ENCODE measurements at regions not wholly inside any gene's neighbourhood (a gene's known extent, or its start where the extent isn't known, plus 50 kb on each side); places are given as distances from the start of the nearest gene placed in this dataset.
"Not testable (repeated sequence)": the region's sequence is repeated elsewhere in the genome, so short reads cannot be mapped to it uniquely, and the experiment has no call there.

DNA sequence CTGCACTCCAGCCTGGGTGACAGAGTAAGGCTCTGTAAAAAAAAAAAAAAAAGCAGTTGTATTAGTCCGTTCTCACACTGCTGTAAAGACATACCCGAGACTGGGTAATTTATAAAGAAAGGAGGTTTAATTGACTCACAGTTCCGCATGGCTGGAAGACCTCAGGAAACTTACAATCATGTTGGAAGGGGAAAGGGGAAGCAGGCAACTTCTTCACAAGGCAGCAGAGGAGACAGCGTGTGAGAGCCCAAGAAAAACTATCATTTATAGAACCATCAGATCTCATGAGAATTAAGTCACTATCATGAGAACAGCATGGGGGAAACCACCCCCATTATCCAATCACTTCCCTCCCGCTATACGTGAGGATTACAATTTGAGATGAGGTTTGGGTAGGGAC lies 151.7 kb upstream of the NR5A2 start:
- Histone ChIP-seq H3K27ac (no peak overlapping the region), H3K4me3 (no peak overlapping the region), H3K4me1 (no peaks in the 10 kb centered on the region), H3K9me3 (replicated peaks) (no peaks in the 10 kb centered on the region), H3K27me3 (no peaks in the 10 kb centered on the region), H3K36me3 (no peaks in the 10 kb centered on the region)
- no peak for DNase-seq

DNA sequence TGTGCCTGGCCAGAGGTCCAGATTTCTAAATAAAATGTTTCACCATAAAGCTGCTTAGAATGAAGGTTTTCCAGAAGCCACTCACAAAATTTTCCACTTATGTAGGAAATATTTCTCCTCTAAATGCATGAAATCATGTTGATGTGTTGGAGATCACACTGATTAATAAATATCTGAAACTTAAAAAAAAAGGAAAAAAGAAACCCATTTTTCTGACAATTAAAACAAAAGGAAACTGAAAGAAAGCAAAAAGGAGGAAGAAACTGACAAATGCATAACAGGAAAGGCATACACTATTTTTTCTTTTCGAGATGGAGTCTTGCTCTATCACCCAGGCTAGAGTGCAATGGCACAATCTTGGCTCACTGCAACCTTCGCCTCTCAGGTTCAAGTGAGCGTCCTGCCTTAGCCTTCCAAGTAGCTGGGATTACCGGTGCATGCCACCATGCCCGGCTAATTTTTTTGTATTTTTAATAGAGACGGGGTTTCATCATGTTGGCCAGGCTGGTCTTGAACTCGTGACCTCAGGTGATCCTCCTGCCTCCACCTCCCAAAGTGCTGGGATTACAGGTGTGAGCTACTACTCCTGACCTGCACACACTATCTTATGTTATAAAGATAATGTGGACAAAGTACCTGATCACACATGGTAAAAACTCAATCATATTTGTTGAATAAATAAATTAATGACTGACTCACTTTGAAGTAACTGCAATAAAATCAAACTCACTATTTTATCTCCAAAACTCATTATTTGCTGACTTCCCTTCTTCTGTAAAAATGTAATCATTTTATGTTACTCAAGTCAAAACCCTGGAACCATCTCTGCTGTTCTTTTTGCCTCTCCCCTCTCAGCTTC lies 149.8 kb upstream of the NR5A2 start:
- Histone ChIP-seq H3K36me3 (no peaks in the 10 kb centered on the region), H3K4me1 (no peaks in the 10 kb centered on the region), H3K4me3 (no peak overlapping the region), H3K9me3 (replicated peaks) (no peaks in the 10 kb centered on the region), H3K27me3 (no peaks in the 10 kb centered on the region), H3K27ac (no peak overlapping the region)
- no peak for DNase-seq

DNA sequence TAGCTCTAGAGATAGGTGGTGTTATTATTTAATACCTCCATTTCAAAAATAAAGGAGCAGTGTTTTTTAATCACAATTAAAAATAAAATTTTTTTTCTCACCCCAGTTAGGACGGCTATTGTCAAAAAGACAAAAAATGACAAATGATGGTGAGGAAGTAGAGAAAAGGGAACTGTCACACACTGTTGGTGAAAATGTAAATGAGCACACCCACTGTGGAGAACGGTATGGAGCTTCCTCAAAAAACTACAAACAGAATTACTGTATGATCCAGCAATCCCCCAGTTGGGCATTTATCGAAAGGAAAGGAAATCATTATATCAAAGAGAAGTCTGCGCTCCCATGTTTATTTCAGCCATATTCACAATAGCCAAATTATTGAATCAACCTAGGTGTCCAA lies 148.7 kb upstream of the NR5A2 start:
- H3K4me3 ChIP-seq = no peak overlapping the region
- no peaks in the 10 kb centered on the region for H3K27me3 ChIP-seq
- H3K36me3 ChIP-seq = no peaks in the 10 kb centered on the region
- no peak for DNase-seq
- H3K27ac ChIP-seq = no peak overlapping the region
- H3K9me3 ChIP-seq (replicated peaks) = no peaks in the 10 kb centered on the region
- no peaks in the 10 kb centered on the region for H3K4me1 ChIP-seq

DNA sequence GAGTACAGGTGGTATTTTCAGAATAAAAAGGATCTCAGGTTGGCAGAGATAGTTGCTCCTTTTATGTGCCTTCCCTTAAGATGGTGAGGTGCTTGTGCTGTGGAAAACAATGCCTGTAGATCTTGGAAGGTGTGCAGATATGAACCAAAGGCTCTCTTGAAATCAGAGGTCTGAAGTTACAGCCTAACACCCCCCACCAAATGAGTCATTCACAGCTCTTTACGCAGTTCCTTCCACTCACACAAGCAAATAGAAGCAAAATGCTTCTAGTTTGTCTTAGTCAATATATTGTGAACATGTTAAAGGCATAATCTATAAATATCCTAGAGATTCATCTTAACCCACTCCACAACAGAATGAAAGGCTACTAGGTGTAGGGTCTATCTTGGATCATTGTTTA lies 128.9 kb upstream of the NR5A2 start:
- Histone ChIP-seq H3K27me3 (no peaks in the 10 kb centered on the region), H3K4me1 (no peaks in the 10 kb centered on the region), H3K36me3 (no peaks in the 10 kb centered on the region), H3K27ac (no peak overlapping the region), H3K9me3 (replicated peaks) (no peaks in the 10 kb centered on the region), H3K4me3 (no peak overlapping the region)
- no peak for DNase-seq

DNA sequence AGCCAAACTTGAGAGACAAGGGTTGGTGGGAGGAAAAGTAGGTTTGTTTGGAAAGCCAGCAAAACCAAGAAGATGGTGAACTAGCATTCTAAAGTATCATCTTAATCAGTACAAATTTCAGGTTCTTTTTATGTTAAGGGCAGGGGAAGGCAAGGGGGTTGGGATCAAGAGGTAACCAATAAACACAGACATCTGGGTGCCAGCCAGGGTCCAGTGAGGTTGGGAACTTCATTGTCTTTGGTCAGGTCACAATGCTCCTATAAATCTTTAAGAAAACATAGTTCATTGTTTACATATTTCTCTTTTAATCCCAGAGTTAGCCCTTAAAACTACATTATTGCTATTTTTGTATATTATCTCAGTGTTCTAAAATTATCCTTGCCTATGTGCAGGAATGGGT lies 126.2 kb upstream of the NR5A2 start:
- no peaks in the 10 kb centered on the region for H3K27me3 ChIP-seq
- H3K27ac ChIP-seq = no peak overlapping the region
- no peaks in the 10 kb centered on the region for H3K4me1 ChIP-seq
- H3K9me3 ChIP-seq (replicated peaks) = no peaks in the 10 kb centered on the region
- no peak overlapping the region for H3K4me3 ChIP-seq
- no peak for DNase-seq
- H3K36me3 ChIP-seq = no peaks in the 10 kb centered on the region

DNA sequence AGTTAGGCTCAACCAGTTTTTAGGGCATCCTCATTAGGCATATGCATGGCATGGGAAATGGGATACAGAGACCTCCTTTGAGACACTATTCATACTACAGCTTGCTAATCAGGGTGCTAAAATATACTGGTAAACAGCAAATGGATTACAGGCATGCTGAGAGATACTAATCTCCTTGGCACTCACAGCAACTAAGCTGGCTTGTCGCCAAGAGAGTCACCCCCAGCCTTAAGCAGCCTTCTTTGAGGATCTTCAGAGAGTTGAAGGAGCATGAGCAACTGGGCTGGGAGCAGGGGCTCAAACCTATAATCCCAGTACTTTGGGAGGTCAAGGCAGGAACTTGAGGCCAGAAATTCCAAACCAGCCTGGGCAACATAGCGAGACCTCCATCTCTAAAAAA lies 120.1 kb upstream of the NR5A2 start:
- no peak for DNase-seq
- Histone ChIP-seq H3K27ac (no peak overlapping the region), H3K9me3 (replicated peaks) (no peaks in the 10 kb centered on the region), H3K4me1 (no peaks in the 10 kb centered on the region), H3K36me3 (no peaks in the 10 kb centered on the region), H3K4me3 (no peak overlapping the region), H3K27me3 (no peaks in the 10 kb centered on the region)

DNA sequence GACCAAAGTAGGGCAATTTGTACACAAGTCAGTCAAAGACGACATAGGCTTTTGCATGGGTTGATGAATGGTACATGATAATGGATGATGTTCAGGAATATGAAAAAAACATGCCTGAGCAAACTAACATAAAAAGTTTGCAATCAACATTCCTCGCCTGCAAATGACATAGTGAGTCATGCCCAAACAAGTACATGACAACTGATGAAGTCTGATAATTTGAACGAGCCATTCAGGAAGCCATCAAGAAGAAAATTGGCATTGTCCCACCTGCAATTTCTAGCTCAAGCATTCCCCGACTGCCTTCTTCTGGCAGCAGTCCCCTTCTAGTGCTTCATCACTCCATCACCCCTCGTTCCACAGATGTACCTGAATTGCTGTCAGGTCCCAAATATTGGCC lies 118.4 kb upstream of the NR5A2 start:
- DNase-seq = no peak
- no peaks in the 10 kb centered on the region for H3K4me1 ChIP-seq
- H3K4me3 ChIP-seq = no peak overlapping the region
- H3K27ac ChIP-seq = no peak overlapping the region
- no peaks in the 10 kb centered on the region for H3K9me3 ChIP-seq (replicated peaks)
- H3K27me3 ChIP-seq = no peaks in the 10 kb centered on the region
- no peaks in the 10 kb centered on the region for H3K36me3 ChIP-seq

DNA sequence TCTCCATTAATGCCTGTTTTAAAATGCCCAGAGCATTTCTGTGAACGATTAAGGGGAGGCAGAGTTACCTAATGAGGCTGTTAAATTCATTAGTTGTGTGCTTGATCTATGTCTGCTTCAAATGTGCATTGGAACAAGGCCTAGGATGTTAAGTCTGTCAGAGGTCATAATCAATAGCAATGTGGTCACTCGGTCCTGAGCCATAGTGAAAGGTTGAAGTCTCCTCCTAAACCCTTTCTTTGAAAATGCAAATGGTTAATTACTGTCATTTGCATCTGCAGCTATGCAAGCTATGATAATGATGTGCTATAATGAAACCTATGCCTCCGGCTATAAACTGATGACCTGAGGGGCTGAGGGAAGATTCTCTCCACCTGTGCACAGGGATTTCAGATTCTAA lies 114.2 kb upstream of the NR5A2 start:
- Histone ChIP-seq H3K36me3 (no peaks in the 10 kb centered on the region), H3K27ac (no peak overlapping the region), H3K27me3 (no peaks in the 10 kb centered on the region), H3K4me1 (no peaks in the 10 kb centered on the region), H3K4me3 (no peak overlapping the region), H3K9me3 (replicated peaks) (no peaks in the 10 kb centered on the region)
- DNase-seq = no peak

DNA sequence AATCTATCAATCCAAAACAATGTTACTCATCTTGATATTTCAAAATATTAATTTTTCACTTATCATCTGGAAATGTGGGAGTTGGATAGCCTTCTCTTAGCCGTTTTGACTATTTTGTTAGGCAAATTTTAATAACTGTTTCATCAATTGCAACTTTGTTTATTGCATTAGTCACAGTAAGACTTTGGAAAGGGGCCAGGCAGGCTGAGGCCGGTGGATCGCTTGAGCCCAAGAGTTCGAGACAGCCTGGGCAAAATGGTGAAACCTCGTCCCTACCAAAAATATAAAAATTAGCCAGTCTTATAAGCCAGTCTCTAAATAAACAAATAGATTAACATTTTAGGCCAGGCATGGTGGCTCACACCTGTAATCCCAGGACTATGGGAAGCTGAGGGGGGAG lies 113.0 kb upstream of the NR5A2 start:
- no peak for DNase-seq
- no peak overlapping the region for H3K27ac ChIP-seq
- no peaks in the 10 kb centered on the region for H3K36me3 ChIP-seq
- no peak overlapping the region for H3K4me3 ChIP-seq
- no peaks in the 10 kb centered on the region for H3K4me1 ChIP-seq
- H3K27me3 ChIP-seq = no peaks in the 10 kb centered on the region
- H3K9me3 ChIP-seq (replicated peaks) = no peaks in the 10 kb centered on the region

DNA sequence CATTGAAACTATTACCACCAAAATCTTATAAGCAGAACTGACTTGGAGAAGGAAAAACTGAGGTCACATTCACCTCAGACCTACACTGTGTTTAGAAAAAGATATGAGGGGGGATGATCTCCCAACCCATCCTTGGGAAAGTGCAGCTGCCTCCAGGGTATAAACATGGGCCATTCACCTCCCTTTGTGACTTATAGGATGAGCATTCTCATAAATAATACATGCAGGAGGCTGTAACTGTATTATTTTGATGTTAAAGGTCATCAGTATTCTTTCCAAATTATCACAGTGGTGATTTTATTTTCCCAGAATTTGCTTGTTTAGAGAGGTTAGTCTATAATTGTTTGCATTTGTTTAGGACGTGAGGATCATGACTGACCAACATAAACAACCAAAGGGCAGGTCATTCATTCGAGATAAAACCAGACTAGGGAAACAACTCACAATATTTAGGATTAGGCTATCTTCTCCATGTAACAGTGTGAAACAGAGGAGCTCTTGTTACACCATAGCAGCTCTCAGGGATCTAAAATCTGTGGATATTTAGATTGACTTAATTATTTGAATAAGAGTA lies 109.2 kb upstream of the NR5A2 start:
- no peaks in the 10 kb centered on the region for H3K27me3 ChIP-seq
- DNase-seq = no peak
- H3K27ac ChIP-seq = no peak overlapping the region
- no peaks in the 10 kb centered on the region for H3K9me3 ChIP-seq (replicated peaks)
- no peak overlapping the region for H3K4me3 ChIP-seq
- no peaks in the 10 kb centered on the region for H3K36me3 ChIP-seq
- H3K4me1 ChIP-seq = no peaks in the 10 kb centered on the region

DNA sequence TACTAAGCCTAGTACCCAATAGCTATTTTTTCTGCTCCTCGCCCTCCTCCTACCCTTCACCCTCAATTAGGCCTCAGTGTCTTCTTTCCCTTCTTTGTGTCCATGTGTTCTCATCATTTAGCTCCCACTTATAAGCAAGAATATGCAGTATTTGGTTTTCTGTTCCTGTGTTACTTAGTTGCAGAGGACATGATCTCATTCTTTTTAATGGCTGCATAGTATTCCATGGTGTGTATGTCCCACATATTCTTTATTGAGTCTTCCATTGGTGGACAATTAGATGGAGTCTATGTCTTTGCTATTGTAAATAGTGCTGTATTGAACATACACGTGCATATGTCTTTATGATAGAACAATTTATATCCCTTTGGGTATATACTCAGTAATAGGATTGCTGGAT lies 106.9 kb upstream of the NR5A2 start:
- no peaks in the 10 kb centered on the region for H3K27me3 ChIP-seq
- no peak for DNase-seq

DNA sequence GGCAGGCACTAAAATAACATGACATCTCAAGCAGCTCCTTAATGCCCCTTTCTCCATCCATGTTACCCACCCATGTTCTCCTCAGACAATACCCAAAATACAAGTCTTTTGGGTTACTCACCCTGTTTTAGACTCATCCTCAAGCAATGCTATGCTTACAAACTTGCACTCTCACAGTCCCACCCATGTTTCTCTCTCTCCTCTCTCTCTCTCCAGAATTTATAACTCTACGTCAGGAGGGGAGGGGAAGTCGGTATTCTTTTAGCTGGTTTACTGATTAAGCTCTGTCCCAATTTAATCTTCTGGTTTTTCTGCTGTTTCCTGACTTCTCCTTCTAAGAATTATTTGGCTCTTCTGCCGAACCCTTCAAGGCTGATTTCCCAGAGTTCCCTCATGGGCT lies 98.0 kb upstream of the NR5A2 start:
- Histone ChIP-seq H3K9me3 (replicated peaks) (no peaks in the 10 kb centered on the region), H3K27ac (no peak overlapping the region), H3K4me1 (no peaks in the 10 kb centered on the region), H3K36me3 (no peaks in the 10 kb centered on the region), H3K4me3 (no peak overlapping the region), H3K27me3 (no peaks in the 10 kb centered on the region)
- no peak for DNase-seq

More for the DNA sequence above, 106.9 kb upstream of the NR5A2 start:
- Histone ChIP-seq H3K4me1 (no peaks in the 10 kb centered on the region), H3K4me3 (no peak overlapping the region), H3K36me3 (no peaks in the 10 kb centered on the region), H3K9me3 (replicated peaks) (no peaks in the 10 kb centered on the region), H3K27ac (no peak overlapping the region)

DNA sequence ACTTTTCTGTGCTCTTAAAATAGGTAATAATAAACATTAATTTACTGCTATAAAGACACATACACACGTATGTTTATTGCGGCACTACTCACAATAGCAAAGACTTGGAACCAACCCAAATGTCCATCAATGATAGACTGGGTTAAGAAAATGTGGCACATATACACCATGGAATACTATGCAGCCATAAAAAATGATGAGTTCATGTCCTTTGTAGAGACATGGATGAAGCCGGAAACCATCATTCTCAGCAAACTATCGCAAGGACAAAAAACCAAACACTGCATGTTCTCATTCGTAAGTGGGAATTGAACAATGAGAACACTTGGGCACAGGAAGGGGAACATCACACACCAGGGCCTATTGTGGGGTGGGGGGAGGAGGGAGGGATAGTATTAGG lies 97.4 kb upstream of the NR5A2 start:
- H3K4me3 ChIP-seq; H3K27me3 ChIP-seq; H3K9me3 ChIP-seq (replicated peaks); H3K4me1 ChIP-seq; H3K27ac ChIP-seq; H3K36me3 ChIP-seq; DNase-seq: not testable (repeated sequence)

DNA sequence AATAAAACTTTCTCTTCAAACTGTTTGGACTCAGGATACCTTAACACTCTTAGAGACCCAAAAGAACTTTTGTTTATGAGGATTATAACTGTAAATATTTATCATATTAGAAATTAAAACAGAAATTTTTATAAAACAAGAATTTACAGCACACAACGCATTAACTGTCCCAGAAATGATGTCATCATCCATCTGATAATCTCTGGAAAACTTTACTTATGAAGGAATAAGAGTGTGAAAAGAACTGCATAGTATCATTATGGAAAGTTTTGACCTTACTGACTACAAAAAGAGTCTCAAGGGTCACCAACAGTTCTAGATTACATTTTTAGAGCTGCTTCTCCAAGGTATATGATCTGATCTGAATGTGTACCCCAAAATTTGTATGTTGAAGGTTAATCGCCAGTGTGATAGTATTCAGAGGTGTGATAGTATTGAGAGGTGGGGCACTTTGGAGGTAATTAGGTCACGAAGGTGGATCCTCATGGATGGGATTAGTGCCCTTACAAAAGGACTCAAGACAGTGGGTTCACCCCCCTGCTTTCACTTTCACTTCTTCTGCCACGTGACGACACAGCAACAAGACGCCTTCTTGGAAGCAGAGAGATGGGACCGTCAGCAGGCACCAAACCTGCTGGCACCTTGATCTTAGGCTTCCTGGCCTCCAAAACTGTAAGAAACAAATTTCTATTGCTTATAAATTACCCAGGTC lies 95.7 kb upstream of the NR5A2 start:
- H3K27ac ChIP-seq = no peak overlapping the region
- no peak overlapping the region for H3K4me3 ChIP-seq
- no peaks in the 10 kb centered on the region for H3K27me3 ChIP-seq
- H3K36me3 ChIP-seq = no peaks in the 10 kb centered on the region
- H3K4me1 ChIP-seq = no peaks in the 10 kb centered on the region
- no peak for DNase-seq
- H3K9me3 ChIP-seq (replicated peaks) = no peaks in the 10 kb centered on the region

DNA sequence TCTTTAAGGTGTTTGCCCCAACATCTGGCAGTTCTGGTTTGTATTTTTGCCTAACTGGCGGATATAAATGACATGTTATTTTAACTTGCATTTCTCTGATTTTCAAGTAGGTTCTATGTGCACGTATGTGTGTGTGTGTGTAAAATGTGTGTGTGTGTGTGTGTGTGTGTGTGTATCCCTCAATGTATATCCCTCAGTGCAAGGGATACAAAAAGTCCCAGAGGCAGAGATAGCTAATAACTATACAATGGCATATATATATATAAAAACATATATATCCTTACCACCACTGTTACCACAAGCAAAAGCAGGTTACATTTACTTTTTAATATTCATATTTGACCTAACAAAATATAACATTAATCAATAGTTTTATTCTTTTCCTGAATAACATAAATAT lies 95.0 kb upstream of the NR5A2 start:
- no peaks in the 10 kb centered on the region for H3K27me3 ChIP-seq
- no peaks in the 10 kb centered on the region for H3K9me3 ChIP-seq (replicated peaks)
- no peaks in the 10 kb centered on the region for H3K36me3 ChIP-seq
- no peak overlapping the region for H3K27ac ChIP-seq
- no peak overlapping the region for H3K4me3 ChIP-seq
- no peak for DNase-seq
- H3K4me1 ChIP-seq = no peaks in the 10 kb centered on the region

Measured in SJCRH30 (cell line).